ENCODE measurements at regions not wholly inside any gene's neighbourhood (a gene's known extent, or its start where the extent isn't known, plus 50 kb on each side); places are given as distances from the start of the nearest gene placed in this dataset.

DNA sequence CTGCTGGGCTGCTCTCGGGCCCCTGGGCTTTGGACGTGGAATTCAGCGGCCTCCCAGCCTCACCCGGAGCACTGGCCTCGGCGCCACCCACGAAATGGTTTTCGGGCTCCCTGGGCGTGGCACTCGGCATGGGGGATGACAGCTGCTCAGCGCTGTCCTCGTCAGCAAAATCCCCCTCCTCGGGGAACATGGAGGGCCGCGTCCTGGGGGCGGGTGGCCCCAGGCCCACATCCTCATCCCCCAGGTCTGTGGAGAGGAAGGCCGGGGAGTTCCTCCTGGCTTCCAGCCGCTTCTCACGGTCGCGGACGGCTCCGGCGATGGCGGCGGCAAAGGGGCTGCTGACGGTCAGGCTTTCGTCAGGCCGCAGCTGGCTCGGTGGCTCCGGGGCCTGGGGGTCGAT, 88.4 kb downstream of the CTTN start:
- no peak overlapping the region for H3K4me2 ChIP-seq (ENCODE audit: low read length)
- no peak overlapping the region for H3K4me3 ChIP-seq (ENCODE audit: low read length)
- H3K9me3 ChIP-seq (ENCODE audit: low read length): peaks cover 6% of the 10 kb centered on the region
- H3F3A ChIP-seq (ENCODE audit: insufficient read depth, low read length, poor library complexity, severe bottlenecking): no peaks in the 10 kb centered on the region
- peaks cover 11% of the 10 kb centered on the region for H3K36me3 ChIP-seq (ENCODE audit: insufficient read depth, low read length)
- TF ChIP-seq, protein P1, sequence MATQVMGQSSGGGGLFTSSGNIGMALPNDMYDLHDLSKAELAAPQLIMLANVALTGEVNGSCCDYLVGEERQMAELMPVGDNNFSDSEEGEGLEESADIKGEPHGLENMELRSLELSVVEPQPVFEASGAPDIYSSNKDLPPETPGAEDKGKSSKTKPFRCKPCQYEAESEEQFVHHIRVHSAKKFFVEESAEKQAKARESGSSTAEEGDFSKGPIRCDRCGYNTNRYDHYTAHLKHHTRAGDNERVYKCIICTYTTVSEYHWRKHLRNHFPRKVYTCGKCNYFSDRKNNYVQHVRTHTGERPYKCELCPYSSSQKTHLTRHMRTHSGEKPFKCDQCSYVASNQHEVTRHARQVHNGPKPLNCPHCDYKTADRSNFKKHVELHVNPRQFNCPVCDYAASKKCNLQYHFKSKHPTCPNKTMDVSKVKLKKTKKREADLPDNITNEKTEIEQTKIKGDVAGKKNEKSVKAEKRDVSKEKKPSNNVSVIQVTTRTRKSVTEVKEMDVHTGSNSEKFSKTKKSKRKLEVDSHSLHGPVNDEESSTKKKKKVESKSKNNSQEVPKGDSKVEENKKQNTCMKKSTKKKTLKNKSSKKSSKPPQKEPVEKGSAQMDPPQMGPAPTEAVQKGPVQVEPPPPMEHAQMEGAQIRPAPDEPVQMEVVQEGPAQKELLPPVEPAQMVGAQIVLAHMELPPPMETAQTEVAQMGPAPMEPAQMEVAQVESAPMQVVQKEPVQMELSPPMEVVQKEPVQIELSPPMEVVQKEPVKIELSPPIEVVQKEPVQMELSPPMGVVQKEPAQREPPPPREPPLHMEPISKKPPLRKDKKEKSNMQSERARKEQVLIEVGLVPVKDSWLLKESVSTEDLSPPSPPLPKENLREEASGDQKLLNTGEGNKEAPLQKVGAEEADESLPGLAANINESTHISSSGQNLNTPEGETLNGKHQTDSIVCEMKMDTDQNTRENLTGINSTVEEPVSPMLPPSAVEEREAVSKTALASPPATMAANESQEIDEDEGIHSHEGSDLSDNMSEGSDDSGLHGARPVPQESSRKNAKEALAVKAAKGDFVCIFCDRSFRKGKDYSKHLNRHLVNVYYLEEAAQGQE (IDR thresholded peaks at IDR 0.05; ENCODE audit: borderline replicate concordance): no peak
- TF ChIP-seq, protein P2, sequence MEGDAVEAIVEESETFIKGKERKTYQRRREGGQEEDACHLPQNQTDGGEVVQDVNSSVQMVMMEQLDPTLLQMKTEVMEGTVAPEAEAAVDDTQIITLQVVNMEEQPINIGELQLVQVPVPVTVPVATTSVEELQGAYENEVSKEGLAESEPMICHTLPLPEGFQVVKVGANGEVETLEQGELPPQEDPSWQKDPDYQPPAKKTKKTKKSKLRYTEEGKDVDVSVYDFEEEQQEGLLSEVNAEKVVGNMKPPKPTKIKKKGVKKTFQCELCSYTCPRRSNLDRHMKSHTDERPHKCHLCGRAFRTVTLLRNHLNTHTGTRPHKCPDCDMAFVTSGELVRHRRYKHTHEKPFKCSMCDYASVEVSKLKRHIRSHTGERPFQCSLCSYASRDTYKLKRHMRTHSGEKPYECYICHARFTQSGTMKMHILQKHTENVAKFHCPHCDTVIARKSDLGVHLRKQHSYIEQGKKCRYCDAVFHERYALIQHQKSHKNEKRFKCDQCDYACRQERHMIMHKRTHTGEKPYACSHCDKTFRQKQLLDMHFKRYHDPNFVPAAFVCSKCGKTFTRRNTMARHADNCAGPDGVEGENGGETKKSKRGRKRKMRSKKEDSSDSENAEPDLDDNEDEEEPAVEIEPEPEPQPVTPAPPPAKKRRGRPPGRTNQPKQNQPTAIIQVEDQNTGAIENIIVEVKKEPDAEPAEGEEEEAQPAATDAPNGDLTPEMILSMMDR (IDR thresholded peaks at IDR 0.05; ENCODE audit: poor library complexity, severe bottlenecking): no peak
- TF ChIP-seq TAF1 (IDR thresholded peaks at IDR 0.05; ENCODE audit: low read depth): no peak
- no peak for TF ChIP-seq EP300 (conservative IDR thresholded peaks at IDR 0.05; ENCODE audit: poor library complexity, severe bottlenecking)
- TF ChIP-seq EZH2 (IDR thresholded peaks at IDR 0.05; ENCODE audit: borderline replicate concordance, insufficient read depth, low read length, poor library complexity, severe bottlenecking): no peak
- TF ChIP-seq MXI1 (conservative IDR thresholded peaks at IDR 0.05; ENCODE audit: poor library complexity, severe bottlenecking): no peak
- TF ChIP-seq POLR2AphosphoS5 (IDR thresholded peaks at IDR 0.05): no peak
- TF ChIP-seq SMC3 (conservative IDR thresholded peaks at IDR 0.05; ENCODE audit: poor library complexity): no peak
- H3K79me2 ChIP-seq (replicated peaks; ENCODE audit: insufficient read depth, low read length): no peaks in the 10 kb centered on the region
- no peaks in the 10 kb centered on the region for H3K27me3 ChIP-seq (ENCODE audit: insufficient read depth, low read depth, low read length)
- no peaks in the 10 kb centered on the region for H4K20me1 ChIP-seq (ENCODE audit: insufficient read depth)
- no peak overlapping the region for H3K27ac ChIP-seq (ENCODE audit: low read length)
- H3K9ac ChIP-seq (ENCODE audit: low read length): no peak overlapping the region
- H2AFZ ChIP-seq (ENCODE audit: low read depth, low read length): no peak overlapping the region
- no peaks in the 10 kb centered on the region for H3K9me2 ChIP-seq (ENCODE audit: insufficient read depth, low read length)

DNA sequence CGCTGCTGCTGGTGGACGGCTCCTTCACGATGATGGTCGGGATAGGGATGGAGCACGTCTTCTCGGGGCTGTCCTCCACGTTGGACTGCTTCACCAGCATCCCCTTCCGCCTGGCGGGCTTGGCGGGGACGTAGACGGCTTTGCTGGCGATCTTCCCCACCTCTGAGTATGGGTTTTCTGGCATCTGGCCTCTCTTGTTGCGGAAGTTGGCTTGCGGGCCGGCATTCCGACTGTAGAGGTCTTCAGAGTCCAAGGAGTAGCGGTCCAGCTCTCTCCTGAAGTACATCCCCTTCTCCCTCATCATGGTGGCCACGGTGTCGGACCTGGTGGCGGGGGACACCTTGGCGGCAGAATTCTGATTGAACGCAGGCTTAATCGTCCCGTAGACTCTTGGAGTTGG, 88.8 kb downstream of the CTTN start:
- peaks cover 15% of the 10 kb centered on the region for H3K36me3 ChIP-seq (ENCODE audit: insufficient read depth, low read length)
- no peak overlapping the region for H3K4me2 ChIP-seq (ENCODE audit: low read length)
- TF ChIP-seq, protein P2 (IDR thresholded peaks at IDR 0.05; ENCODE audit: poor library complexity, severe bottlenecking): no peak
- TF ChIP-seq EZH2 (IDR thresholded peaks at IDR 0.05; ENCODE audit: borderline replicate concordance, insufficient read depth, low read length, poor library complexity, severe bottlenecking) (no peak), TAF1 (IDR thresholded peaks at IDR 0.05; ENCODE audit: low read depth) (no peak), MXI1 (conservative IDR thresholded peaks at IDR 0.05; ENCODE audit: poor library complexity, severe bottlenecking) (no peak), POLR2AphosphoS5 (IDR thresholded peaks at IDR 0.05) (no peak), RAD21 (conservative IDR thresholded peaks at IDR 0.05) (no peak), SMC3 (conservative IDR thresholded peaks at IDR 0.05; ENCODE audit: poor library complexity) (no peak), EP300 (conservative IDR thresholded peaks at IDR 0.05; ENCODE audit: poor library complexity, severe bottlenecking) (no peak)
- TF ChIP-seq, protein P1 (IDR thresholded peaks at IDR 0.05; ENCODE audit: borderline replicate concordance): no peak
- no peak overlapping the region for H3K9ac ChIP-seq (ENCODE audit: low read length)
- H3K4me3 ChIP-seq (ENCODE audit: low read length): no peak overlapping the region
- no peak overlapping the region for H2AFZ ChIP-seq (ENCODE audit: low read depth, low read length)
- no peaks in the 10 kb centered on the region for H3K9me2 ChIP-seq (ENCODE audit: insufficient read depth, low read length)
- H3K9me3 ChIP-seq (ENCODE audit: low read length): peaks cover 6% of the 10 kb centered on the region
- H4K20me1 ChIP-seq (ENCODE audit: insufficient read depth): no peaks in the 10 kb centered on the region
- no peaks in the 10 kb centered on the region for H3K27me3 ChIP-seq (ENCODE audit: insufficient read depth, low read depth, low read length)
- H3F3A ChIP-seq (ENCODE audit: insufficient read depth, low read length, poor library complexity, severe bottlenecking): no peaks in the 10 kb centered on the region
- no peak overlapping the region for H3K27ac ChIP-seq (ENCODE audit: low read length)
- H3K79me2 ChIP-seq (replicated peaks; ENCODE audit: insufficient read depth, low read length): no peaks in the 10 kb centered on the region
